K562 (cell line): ENCODE measurements at regions not wholly inside any gene's neighbourhood (a gene's known extent, or its start where the extent isn't known, plus 50 kb on each side); places are given as distances from the start of the nearest gene placed in this dataset.
"Not testable (repeated sequence)": the region's sequence is repeated elsewhere in the genome, so short reads cannot be mapped to it uniquely, and the experiment has no call there.

Experiments used
- CREB1 ChIP-seq, 2 experiments: sonication (generic) in 1 of 2; formaldehyde crosslinking in 1 of 2; IDR thresholded peaks; 2 replicates each; pipeline versions ENCODE4 v1.6.1 to v1.8.0; 2012 to 2022; ENCODE audit warnings: inconsistent platforms in 1 of 2, mild to moderate bottlenecking in 1 of 2, missing genetic modification reagents in 1 of 2, moderate library complexity in 1 of 2
- CTCF ChIP-seq, 3 experiments: IDR thresholded peaks in 2 of 3; conservative IDR thresholded peaks in 1 of 3; 2 replicates each; pipeline ENCODE4 v1.5.1; 2011 to 2012; ENCODE audit warnings: low read length in 3 of 3, mild to moderate bottlenecking in 3 of 3, control low read depth in 2 of 3, improper control_type of control experiment in 1 of 3, inconsistent platforms in 1 of 3, low read depth in 1 of 3, mixed read lengths in 1 of 3, moderate library complexity in 1 of 3; ENCODE audit not compliant: insufficient read depth in 2 of 3
- EZH2 ChIP-seq: IDR thresholded peaks from 2 replicates; pipeline ENCODE4 v1.6.1; 2012; ENCODE audit warnings: low read depth, mild to moderate bottlenecking, inconsistent platforms, low read length, borderline replicate concordance
- MAFG ChIP-seq: fragments of 450-650 bp; conservative IDR thresholded peaks from 2 replicates; pipeline ENCODE4 v1.6.1; 2016; ENCODE audit warnings: missing genetic modification characterization, missing compliant biosample characterization
- NFXL1 ChIP-seq: fragments of 450-650 bp; formaldehyde crosslinking; IDR thresholded peaks from 2 replicates; pipeline ENCODE4 v1.4.0; 2021; ENCODE audit warnings: mild to moderate bottlenecking
- TF ChIP-seq, protein P1 (sequence below): fragments of 450-650 bp; conservative IDR thresholded peaks from 2 replicates; pipeline ENCODE4 v1.6.1; 2016; ENCODE audit warnings: missing genetic modification characterization, low read depth, mild to moderate bottlenecking, control low read depth, missing compliant biosample characterization
- TF ChIP-seq, protein P2 (sequence below), 2 experiments: fragments of 450-650 bp; formaldehyde crosslinking in 1 of 2; IDR thresholded peaks; 2 replicates each; pipeline versions ENCODE4 v1.4.0 to v1.6.1; 2014 to 2020; ENCODE audit warnings: mild to moderate bottlenecking in 2 of 2, borderline replicate concordance in 1 of 2, low read depth in 1 of 2

- not testable (repeated sequence) for TF ChIP-seq EZH2; NFXL1 (CRISPR knock-in tag); MAFG; CTCF (IDR thresholded peaks at IDR 0.05 in 2 of 3, conservative IDR thresholded peaks at IDR 0.05 in 1 of 3; ENCODE audit: insufficient read depth in 2 of 3, low read depth in 1 of 3, low read length in 3 of 3); CREB1 (IDR thresholded peaks at IDR 0.05); CREB1 (CRISPR knock-in tag; IDR thresholded peaks at IDR 0.05)
- TF ChIP-seq, protein P1, sequence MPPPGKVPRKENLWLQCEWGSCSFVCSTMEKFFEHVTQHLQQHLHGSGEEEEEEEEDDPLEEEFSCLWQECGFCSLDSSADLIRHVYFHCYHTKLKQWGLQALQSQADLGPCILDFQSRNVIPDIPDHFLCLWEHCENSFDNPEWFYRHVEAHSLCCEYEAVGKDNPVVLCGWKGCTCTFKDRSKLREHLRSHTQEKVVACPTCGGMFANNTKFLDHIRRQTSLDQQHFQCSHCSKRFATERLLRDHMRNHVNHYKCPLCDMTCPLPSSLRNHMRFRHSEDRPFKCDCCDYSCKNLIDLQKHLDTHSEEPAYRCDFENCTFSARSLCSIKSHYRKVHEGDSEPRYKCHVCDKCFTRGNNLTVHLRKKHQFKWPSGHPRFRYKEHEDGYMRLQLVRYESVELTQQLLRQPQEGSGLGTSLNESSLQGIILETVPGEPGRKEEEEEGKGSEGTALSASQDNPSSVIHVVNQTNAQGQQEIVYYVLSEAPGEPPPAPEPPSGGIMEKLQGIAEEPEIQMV = not testable (repeated sequence)
- TF ChIP-seq, protein P2, sequence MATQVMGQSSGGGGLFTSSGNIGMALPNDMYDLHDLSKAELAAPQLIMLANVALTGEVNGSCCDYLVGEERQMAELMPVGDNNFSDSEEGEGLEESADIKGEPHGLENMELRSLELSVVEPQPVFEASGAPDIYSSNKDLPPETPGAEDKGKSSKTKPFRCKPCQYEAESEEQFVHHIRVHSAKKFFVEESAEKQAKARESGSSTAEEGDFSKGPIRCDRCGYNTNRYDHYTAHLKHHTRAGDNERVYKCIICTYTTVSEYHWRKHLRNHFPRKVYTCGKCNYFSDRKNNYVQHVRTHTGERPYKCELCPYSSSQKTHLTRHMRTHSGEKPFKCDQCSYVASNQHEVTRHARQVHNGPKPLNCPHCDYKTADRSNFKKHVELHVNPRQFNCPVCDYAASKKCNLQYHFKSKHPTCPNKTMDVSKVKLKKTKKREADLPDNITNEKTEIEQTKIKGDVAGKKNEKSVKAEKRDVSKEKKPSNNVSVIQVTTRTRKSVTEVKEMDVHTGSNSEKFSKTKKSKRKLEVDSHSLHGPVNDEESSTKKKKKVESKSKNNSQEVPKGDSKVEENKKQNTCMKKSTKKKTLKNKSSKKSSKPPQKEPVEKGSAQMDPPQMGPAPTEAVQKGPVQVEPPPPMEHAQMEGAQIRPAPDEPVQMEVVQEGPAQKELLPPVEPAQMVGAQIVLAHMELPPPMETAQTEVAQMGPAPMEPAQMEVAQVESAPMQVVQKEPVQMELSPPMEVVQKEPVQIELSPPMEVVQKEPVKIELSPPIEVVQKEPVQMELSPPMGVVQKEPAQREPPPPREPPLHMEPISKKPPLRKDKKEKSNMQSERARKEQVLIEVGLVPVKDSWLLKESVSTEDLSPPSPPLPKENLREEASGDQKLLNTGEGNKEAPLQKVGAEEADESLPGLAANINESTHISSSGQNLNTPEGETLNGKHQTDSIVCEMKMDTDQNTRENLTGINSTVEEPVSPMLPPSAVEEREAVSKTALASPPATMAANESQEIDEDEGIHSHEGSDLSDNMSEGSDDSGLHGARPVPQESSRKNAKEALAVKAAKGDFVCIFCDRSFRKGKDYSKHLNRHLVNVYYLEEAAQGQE (IDR thresholded peaks at IDR 0.05; ENCODE audit: borderline replicate concordance) = not testable (repeated sequence)
- TF ChIP-seq, protein P2 (CRISPR knock-in tag; IDR thresholded peaks at IDR 0.05; ENCODE audit: low read depth) = not testable (repeated sequence)
Measured at GRCh38 chr7:68843985-68844384, 754.3 kb upstream of the AUTS2 start.
